ENCODE measurements at regions not wholly inside any gene's neighbourhood (a gene's known extent, or its start where the extent isn't known, plus 50 kb on each side); places are given as distances from the start of the nearest gene placed in this dataset.

DNA sequence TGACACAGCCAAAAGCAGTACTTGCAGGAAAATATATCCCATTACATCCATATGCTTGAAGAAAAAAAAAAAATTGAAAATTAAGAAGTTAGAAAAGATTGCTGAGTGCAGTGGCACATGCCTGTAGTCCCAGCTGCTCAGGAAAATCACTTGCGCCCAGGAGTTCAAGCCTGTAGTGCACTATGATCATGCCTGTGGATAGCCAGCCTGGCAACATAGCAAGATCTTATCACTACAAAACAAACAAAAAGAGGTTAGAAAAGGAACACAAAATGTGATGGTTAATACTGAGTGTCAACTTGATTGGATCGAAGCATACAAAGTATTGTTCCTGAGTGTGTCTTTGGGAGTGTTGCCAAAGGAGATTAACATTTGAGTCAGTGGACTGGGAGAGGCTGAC lies 361.9 kb downstream of the NYAP2 start:
- POLR2A ChIA-PET = no interaction called here
- CTCF ChIA-PET = no interaction called here
- Histone ChIP-seq H3K4me3 (ENCODE audit: low read depth in 2 of 2, low read length in 2 of 2) (no peak overlapping the region), H3K4me1 (ENCODE audit: control insufficient read depth, insufficient read depth, low read length) (no peaks in the 10 kb centered on the region), H3K36me3 (ENCODE audit: control insufficient read depth, insufficient read depth, low read length) (no peaks in the 10 kb centered on the region), H3K27me3 (ENCODE audit: control insufficient read depth, insufficient read depth, low read length) (no peaks in the 10 kb centered on the region), H3K9me3 (ENCODE audit: control insufficient read depth, insufficient read depth, low read depth, low read length) (no peaks in the 10 kb centered on the region), H3K27ac (ENCODE audit: low read length) (no peak overlapping the region)
- no TSS peak for BruUV-seq (replicated peaks)
- ATAC-seq = no peak
- DNase-seq (ENCODE audit: low read depth, low spot score) = no peak
- in situ Hi-C loops (cut with HindIII; ENCODE audit: low pct_unique_long_range_greater_than_20kb, low sequenced_read_pairs) (no loop called here), intact Hi-C loops (cut with micrococcal nuclease; ENCODE audit: unreplicated experiment) (no loop called here)
- TF ChIP-seq POLR2AphosphoS5 (IDR thresholded peaks at IDR 0.05; ENCODE audit: low read depth, low read length) (no peak), TCF7L2 (IDR thresholded peaks at IDR 0.05; ENCODE audit: low read depth, low read length) (no peak), SIN3A (IDR thresholded peaks at IDR 0.05; ENCODE audit: borderline replicate concordance, insufficient read depth, low read depth, low read length) (no peak)
- TF ChIP-seq, protein P1, sequence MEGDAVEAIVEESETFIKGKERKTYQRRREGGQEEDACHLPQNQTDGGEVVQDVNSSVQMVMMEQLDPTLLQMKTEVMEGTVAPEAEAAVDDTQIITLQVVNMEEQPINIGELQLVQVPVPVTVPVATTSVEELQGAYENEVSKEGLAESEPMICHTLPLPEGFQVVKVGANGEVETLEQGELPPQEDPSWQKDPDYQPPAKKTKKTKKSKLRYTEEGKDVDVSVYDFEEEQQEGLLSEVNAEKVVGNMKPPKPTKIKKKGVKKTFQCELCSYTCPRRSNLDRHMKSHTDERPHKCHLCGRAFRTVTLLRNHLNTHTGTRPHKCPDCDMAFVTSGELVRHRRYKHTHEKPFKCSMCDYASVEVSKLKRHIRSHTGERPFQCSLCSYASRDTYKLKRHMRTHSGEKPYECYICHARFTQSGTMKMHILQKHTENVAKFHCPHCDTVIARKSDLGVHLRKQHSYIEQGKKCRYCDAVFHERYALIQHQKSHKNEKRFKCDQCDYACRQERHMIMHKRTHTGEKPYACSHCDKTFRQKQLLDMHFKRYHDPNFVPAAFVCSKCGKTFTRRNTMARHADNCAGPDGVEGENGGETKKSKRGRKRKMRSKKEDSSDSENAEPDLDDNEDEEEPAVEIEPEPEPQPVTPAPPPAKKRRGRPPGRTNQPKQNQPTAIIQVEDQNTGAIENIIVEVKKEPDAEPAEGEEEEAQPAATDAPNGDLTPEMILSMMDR (IDR thresholded peaks at IDR 0.05) = no peak
- TF ChIP-seq, protein P2, sequence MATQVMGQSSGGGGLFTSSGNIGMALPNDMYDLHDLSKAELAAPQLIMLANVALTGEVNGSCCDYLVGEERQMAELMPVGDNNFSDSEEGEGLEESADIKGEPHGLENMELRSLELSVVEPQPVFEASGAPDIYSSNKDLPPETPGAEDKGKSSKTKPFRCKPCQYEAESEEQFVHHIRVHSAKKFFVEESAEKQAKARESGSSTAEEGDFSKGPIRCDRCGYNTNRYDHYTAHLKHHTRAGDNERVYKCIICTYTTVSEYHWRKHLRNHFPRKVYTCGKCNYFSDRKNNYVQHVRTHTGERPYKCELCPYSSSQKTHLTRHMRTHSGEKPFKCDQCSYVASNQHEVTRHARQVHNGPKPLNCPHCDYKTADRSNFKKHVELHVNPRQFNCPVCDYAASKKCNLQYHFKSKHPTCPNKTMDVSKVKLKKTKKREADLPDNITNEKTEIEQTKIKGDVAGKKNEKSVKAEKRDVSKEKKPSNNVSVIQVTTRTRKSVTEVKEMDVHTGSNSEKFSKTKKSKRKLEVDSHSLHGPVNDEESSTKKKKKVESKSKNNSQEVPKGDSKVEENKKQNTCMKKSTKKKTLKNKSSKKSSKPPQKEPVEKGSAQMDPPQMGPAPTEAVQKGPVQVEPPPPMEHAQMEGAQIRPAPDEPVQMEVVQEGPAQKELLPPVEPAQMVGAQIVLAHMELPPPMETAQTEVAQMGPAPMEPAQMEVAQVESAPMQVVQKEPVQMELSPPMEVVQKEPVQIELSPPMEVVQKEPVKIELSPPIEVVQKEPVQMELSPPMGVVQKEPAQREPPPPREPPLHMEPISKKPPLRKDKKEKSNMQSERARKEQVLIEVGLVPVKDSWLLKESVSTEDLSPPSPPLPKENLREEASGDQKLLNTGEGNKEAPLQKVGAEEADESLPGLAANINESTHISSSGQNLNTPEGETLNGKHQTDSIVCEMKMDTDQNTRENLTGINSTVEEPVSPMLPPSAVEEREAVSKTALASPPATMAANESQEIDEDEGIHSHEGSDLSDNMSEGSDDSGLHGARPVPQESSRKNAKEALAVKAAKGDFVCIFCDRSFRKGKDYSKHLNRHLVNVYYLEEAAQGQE (IDR thresholded peaks at IDR 0.05; ENCODE audit: insufficient read depth in 1 of 2, low read depth in 2 of 2, low read length in 1 of 2) = no peak

DNA sequence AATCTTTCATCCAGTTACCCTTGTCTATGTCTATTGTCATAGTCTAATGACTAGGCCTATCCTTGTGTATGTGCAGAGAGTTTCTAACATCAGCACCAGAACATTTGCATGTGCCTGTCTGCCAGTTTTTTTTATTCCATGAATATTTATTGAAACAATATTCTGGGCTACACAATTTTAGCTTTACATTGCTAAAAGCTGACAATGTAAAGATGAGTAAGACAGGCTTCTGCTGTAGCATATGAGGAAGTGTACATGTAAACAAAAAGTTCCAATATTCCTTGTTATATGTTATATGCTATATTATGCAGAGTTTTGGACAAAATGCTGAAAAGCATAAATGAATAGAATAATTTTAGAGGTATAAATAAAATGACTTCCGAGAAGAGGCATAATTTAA lies 357.7 kb downstream of the NYAP2 start:
- TF ChIP-seq, protein P2 (IDR thresholded peaks at IDR 0.05; ENCODE audit: insufficient read depth in 1 of 2, low read depth in 2 of 2, low read length in 1 of 2) = no peak
- TF ChIP-seq SIN3A (IDR thresholded peaks at IDR 0.05; ENCODE audit: borderline replicate concordance, insufficient read depth, low read depth, low read length) (no peak), POLR2AphosphoS5 (IDR thresholded peaks at IDR 0.05; ENCODE audit: low read depth, low read length) (no peak), TCF7L2 (IDR thresholded peaks at IDR 0.05; ENCODE audit: low read depth, low read length) (no peak)
- TF ChIP-seq, protein P1 (IDR thresholded peaks at IDR 0.05) = no peak
- intact Hi-C loops (cut with micrococcal nuclease; ENCODE audit: unreplicated experiment) = no loop called here

More for the DNA sequence above, 357.7 kb downstream of the NYAP2 start:
- Histone ChIP-seq H3K4me1 (ENCODE audit: control insufficient read depth, insufficient read depth, low read length) (no peaks in the 10 kb centered on the region), H3K27me3 (ENCODE audit: control insufficient read depth, insufficient read depth, low read length) (no peaks in the 10 kb centered on the region), H3K4me3 (ENCODE audit: low read depth in 2 of 2, low read length in 2 of 2) (no peak overlapping the region), H3K9me3 (ENCODE audit: control insufficient read depth, insufficient read depth, low read depth, low read length) (no peaks in the 10 kb centered on the region), H3K27ac (ENCODE audit: low read length) (no peak overlapping the region), H3K36me3 (ENCODE audit: control insufficient read depth, insufficient read depth, low read length) (no peaks in the 10 kb centered on the region; the same call in 1 of the 2 replicates)
- ChIA-PET POLR2A (interaction anchor here (0.7 kb wide), 1 partner anchor 21 kb away, joined by 18 read pairs; no protein-coding TSS in a partner anchor), CTCF (no interaction called here)
- in situ Hi-C loops (cut with HindIII; ENCODE audit: low pct_unique_long_range_greater_than_20kb, low sequenced_read_pairs) = no loop called here
- ATAC-seq (no peak), DNase-seq (ENCODE audit: low read depth, low spot score) (no peak)
- no TSS peak for BruUV-seq (replicated peaks)

Measured in Panc1 (cell line).